ENCODE measurements at regions not wholly inside any gene's neighbourhood (a gene's known extent, or its start where the extent isn't known, plus 50 kb on each side); places are given as distances from the start of the nearest gene placed in this dataset.

GRCh38 chr2:187640926-187641510 lies 86.8 kb upstream of the TFPI start:
- H3K36me3 ChIP-seq (ENCODE audit: control insufficient read depth, insufficient read depth, low read length), result no peaks in the 10 kb centered on the region
- H3K4me3 ChIP-seq (ENCODE audit: insufficient read depth, low read depth, low read length), result no peak overlapping the region
- H3K9me1 ChIP-seq (ENCODE audit: insufficient read depth, low read length), result no peaks in the 10 kb centered on the region
- DNase-seq (no peak), ATAC-seq (ENCODE audit: low read depth) (no peak)
- no peaks in the 10 kb centered on the region for H3K79me1 ChIP-seq (ENCODE audit: low read depth in 1 of 2, low read length in 2 of 2)
- whole genome bisulfite sequencing, 2 experiments (ENCODE audit: extremely low coverage in 2 of 2, insufficient read length in 1 of 2), result no CpG with 5 or more reads among the region's 6 CpGs
- H3K9me3 ChIP-seq (ENCODE audit: control insufficient read depth, insufficient read depth, low read length), result no peaks in the 10 kb centered on the region
- no peak overlapping the region for H2BK5ac ChIP-seq (ENCODE audit: low read depth, low read length, poor library complexity, severe bottlenecking)
- H4K91ac ChIP-seq (ENCODE audit: insufficient read depth, low read depth, low read length), result no peak overlapping the region
- no peak overlapping the region for H3K14ac ChIP-seq (replicated peaks; ENCODE audit: low read depth, low read length)
- no peak overlapping the region for H3K9ac ChIP-seq (ENCODE audit: low read depth, low read length)
- TF ChIP-seq MAFK (IDR thresholded peaks at IDR 0.05; ENCODE audit: low read depth, low read length), result no peak
- no peak for TF ChIP-seq CHD1 (IDR thresholded peaks at IDR 0.05; ENCODE audit: low read depth, low read length)
- TF ChIP-seq BHLHE40 (IDR thresholded peaks at IDR 0.05; ENCODE audit: low read depth, low read length), result no peak
- TF ChIP-seq, protein P1, sequence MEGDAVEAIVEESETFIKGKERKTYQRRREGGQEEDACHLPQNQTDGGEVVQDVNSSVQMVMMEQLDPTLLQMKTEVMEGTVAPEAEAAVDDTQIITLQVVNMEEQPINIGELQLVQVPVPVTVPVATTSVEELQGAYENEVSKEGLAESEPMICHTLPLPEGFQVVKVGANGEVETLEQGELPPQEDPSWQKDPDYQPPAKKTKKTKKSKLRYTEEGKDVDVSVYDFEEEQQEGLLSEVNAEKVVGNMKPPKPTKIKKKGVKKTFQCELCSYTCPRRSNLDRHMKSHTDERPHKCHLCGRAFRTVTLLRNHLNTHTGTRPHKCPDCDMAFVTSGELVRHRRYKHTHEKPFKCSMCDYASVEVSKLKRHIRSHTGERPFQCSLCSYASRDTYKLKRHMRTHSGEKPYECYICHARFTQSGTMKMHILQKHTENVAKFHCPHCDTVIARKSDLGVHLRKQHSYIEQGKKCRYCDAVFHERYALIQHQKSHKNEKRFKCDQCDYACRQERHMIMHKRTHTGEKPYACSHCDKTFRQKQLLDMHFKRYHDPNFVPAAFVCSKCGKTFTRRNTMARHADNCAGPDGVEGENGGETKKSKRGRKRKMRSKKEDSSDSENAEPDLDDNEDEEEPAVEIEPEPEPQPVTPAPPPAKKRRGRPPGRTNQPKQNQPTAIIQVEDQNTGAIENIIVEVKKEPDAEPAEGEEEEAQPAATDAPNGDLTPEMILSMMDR (conservative IDR thresholded peaks at IDR 0.05; ENCODE audit: low read depth, low read length), result no peak
- TF ChIP-seq, protein P2, sequence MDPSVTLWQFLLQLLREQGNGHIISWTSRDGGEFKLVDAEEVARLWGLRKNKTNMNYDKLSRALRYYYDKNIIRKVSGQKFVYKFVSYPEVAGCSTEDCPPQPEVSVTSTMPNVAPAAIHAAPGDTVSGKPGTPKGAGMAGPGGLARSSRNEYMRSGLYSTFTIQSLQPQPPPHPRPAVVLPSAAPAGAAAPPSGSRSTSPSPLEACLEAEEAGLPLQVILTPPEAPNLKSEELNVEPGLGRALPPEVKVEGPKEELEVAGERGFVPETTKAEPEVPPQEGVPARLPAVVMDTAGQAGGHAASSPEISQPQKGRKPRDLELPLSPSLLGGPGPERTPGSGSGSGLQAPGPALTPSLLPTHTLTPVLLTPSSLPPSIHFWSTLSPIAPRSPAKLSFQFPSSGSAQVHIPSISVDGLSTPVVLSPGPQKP (IDR thresholded peaks at IDR 0.05; ENCODE audit: borderline replicate concordance, low read depth, low read length), result no peak
- no peak for TF ChIP-seq CEBPB (IDR thresholded peaks at IDR 0.05; ENCODE audit: low read depth, low read length)
- TF ChIP-seq FOS (IDR thresholded peaks at IDR 0.05; ENCODE audit: low read depth, low read length), result no peak
- TF ChIP-seq RCOR1 (IDR thresholded peaks at IDR 0.05; ENCODE audit: insufficient replicate concordance, low read length), result no peak
- TF ChIP-seq MAZ (IDR thresholded peaks at IDR 0.05; ENCODE audit: borderline replicate concordance, low read depth, low read length), result no peak
- no peak for TF ChIP-seq RFX5 (IDR thresholded peaks at IDR 0.05; ENCODE audit: low read depth, low read length)
- TF ChIP-seq SMC3 (IDR thresholded peaks at IDR 0.05; ENCODE audit: low read depth, low read length), result no peak
- TF ChIP-seq RAD21 (IDR thresholded peaks at IDR 0.05; ENCODE audit: low read length), result no peak
- no peak for TF ChIP-seq NFE2L2 (IDR thresholded peaks at IDR 0.05; ENCODE audit: low read depth, low read length)
- no peak for TF ChIP-seq USF2 (IDR thresholded peaks at IDR 0.05; ENCODE audit: low read depth, low read length)
- TF ChIP-seq POLR2A (IDR thresholded peaks at IDR 0.05; ENCODE audit: low read depth, low read length), result no peak
- no peak for TF ChIP-seq MXI1 (IDR thresholded peaks at IDR 0.05; ENCODE audit: borderline replicate concordance, low read depth, low read length)
- H2BK15ac ChIP-seq (ENCODE audit: low read depth, low read length), result no peak overlapping the region
- no peaks in the 10 kb centered on the region for H3K4me1 ChIP-seq (ENCODE audit: control insufficient read depth, insufficient read depth, low read length)
- BruUV-seq (replicated peaks), result no TSS peak
- H2AFZ ChIP-seq (replicated peaks; ENCODE audit: low read length, poor library complexity), result no peak overlapping the region
- no peak overlapping the region for H3K18ac ChIP-seq (ENCODE audit: low read depth, low read length)
- dilution Hi-C loops (cut with HindIII; ENCODE audit: low sequenced_read_pairs, unreplicated experiment), result no loop called here
- in situ Hi-C loops (cut with MboI; ENCODE audit: low sequenced_read_pairs), result no loop called here
- no peak overlapping the region for H2AK9ac ChIP-seq (replicated peaks; ENCODE audit: low read depth, low read length, poor library complexity)
- no peaks in the 10 kb centered on the region for H4K20me1 ChIP-seq (ENCODE audit: insufficient read depth, low read length)
- no peak overlapping the region for H3K4me2 ChIP-seq (ENCODE audit: low read depth, low read length)
- no peak overlapping the region for H3K23ac ChIP-seq (ENCODE audit: low read depth, low read length)
- H3K56ac ChIP-seq (ENCODE audit: extremely low read depth, insufficient read depth, low read length), result no peak overlapping the region
- H2BK120ac ChIP-seq (ENCODE audit: low read depth, low read length), result no peak overlapping the region
- H3K4ac ChIP-seq (ENCODE audit: low read depth, low read length), result no peak overlapping the region
- no peaks in the 10 kb centered on the region for H3K27me3 ChIP-seq (ENCODE audit: control insufficient read depth, insufficient read depth, low read length)
- H2AK5ac ChIP-seq (ENCODE audit: low read depth, low read length), result no peak overlapping the region
- H4K5ac ChIP-seq (ENCODE audit: low read depth, low read length), result no peak overlapping the region
- POLR2A ChIA-PET (ENCODE audit: unreplicated experiment), result no interaction called here
- no peak overlapping the region for H4K8ac ChIP-seq (ENCODE audit: low read depth in 2 of 2, low read length in 2 of 2)
- CTCF ChIA-PET, result no interaction called here
- no peak overlapping the region for H3K27ac ChIP-seq (ENCODE audit: insufficient read depth, low read length)
- H2BK20ac ChIP-seq (ENCODE audit: low read depth, low read length), result no peak overlapping the region
- intact Hi-C loops (cut with micrococcal nuclease), result no loop called here
